Panc1 (cell line): ENCODE measurements at regions not wholly inside any gene's neighbourhood (a gene's known extent, or its start where the extent isn't known, plus 50 kb on each side); places are given as distances from the start of the nearest gene placed in this dataset.

Experiments used
- POLR2AphosphoS5 ChIP-seq: IDR thresholded peaks from 2 replicates; pipeline ENCODE4 v1.6.1; 2012; ENCODE audit warnings: mild to moderate bottlenecking, low read depth, low read length, moderate library complexity
- REST ChIP-seq, 2 experiments: IDR thresholded peaks; 2 replicates each; pipeline ENCODE4 v1.6.1; 2011 to 2012; ENCODE audit warnings: low read depth in 2 of 2, control low read depth in 1 of 2, low read length in 1 of 2, mild to moderate bottlenecking in 1 of 2, moderate library complexity in 1 of 2; ENCODE audit not compliant: insufficient read depth in 1 of 2
- SIN3A ChIP-seq: IDR thresholded peaks from 2 replicates; pipeline ENCODE4 v1.6.1; 2012; ENCODE audit warnings: low read depth, mild to moderate bottlenecking, low read length, moderate library complexity, borderline replicate concordance; ENCODE audit not compliant: insufficient read depth
- TF ChIP-seq, protein P1 (sequence below): fragments of 450-650 bp; IDR thresholded peaks from 2 replicates; pipeline ENCODE4 v1.5.1; 2017; ENCODE audit warnings: mild to moderate bottlenecking

- TF ChIP-seq, protein P1, sequence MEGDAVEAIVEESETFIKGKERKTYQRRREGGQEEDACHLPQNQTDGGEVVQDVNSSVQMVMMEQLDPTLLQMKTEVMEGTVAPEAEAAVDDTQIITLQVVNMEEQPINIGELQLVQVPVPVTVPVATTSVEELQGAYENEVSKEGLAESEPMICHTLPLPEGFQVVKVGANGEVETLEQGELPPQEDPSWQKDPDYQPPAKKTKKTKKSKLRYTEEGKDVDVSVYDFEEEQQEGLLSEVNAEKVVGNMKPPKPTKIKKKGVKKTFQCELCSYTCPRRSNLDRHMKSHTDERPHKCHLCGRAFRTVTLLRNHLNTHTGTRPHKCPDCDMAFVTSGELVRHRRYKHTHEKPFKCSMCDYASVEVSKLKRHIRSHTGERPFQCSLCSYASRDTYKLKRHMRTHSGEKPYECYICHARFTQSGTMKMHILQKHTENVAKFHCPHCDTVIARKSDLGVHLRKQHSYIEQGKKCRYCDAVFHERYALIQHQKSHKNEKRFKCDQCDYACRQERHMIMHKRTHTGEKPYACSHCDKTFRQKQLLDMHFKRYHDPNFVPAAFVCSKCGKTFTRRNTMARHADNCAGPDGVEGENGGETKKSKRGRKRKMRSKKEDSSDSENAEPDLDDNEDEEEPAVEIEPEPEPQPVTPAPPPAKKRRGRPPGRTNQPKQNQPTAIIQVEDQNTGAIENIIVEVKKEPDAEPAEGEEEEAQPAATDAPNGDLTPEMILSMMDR: no peak
- TF ChIP-seq REST (IDR thresholded peaks at IDR 0.05; ENCODE audit: insufficient read depth in 1 of 2, low read depth in 2 of 2, low read length in 1 of 2): no peak
- no peak for TF ChIP-seq POLR2AphosphoS5
- TF ChIP-seq SIN3A: no peak
These were observed 632.7 kb downstream of the KLHL13 start for GRCh38 chrX:117483950-117484349.
